ENCODE measurements at regions not wholly inside any gene's neighbourhood (a gene's known extent, or its start where the extent isn't known, plus 50 kb on each side); places are given as distances from the start of the nearest gene placed in this dataset.

DNA sequence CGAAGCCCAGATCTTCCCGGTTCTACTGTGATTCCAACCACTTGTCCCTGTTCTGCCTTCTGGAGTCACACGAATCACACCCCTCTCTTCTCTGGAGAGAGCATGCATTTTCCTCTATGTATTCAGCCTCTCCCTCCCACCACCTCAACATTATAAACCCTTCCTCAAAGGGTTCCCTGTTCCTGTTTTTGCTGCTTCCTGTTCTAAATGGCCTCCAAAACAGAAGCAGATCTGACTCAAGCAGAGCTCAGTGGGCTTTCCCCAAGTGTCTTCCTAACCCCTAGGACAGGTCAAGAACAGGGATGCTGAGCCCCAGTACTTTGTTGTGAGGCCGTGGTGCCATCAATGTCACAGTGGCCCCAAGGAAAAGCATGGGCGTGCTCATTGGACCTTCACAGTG lies 75.7 kb upstream of the ARNT2 start:
- H4K20me1 ChIP-seq (ENCODE audit: control insufficient read depth, insufficient read depth, low read length, poor library complexity, severe bottlenecking) = no peaks in the 10 kb centered on the region
- H3K4me3 ChIP-seq (ENCODE audit: control extremely low read depth in 1 of 5, extremely low read depth in 1 of 5, insufficient read depth in 1 of 5, low read depth in 2 of 5, low read length in 4 of 5) = no peak overlapping the region
- no peaks in the 10 kb centered on the region for H3K27me3 ChIP-seq (replicated peaks in 1 of 4; ENCODE audit: control extremely low read depth in 1 of 4, control insufficient read depth in 3 of 4, insufficient read depth in 4 of 4, low read length in 3 of 4)
- Mint-ChIP-seq H3K9me3 (ENCODE audit: insufficient read depth) (peaks cover 2% of the 10 kb centered on the region), H3K4me3 (no peak overlapping the region), H3K4me1 (peaks cover 2% of the 10 kb centered on the region), H3K27ac (no peak overlapping the region), H3K27me3 (peaks cover 7% of the 10 kb centered on the region)
- H3K79me2 ChIP-seq (ENCODE audit: control insufficient read depth, insufficient read depth, low read length) = no peaks in the 10 kb centered on the region
- WGBS (ENCODE audit: insufficient coverage) = 95% methylated on average over 3 of the region's 5 CpGs
- no peak overlapping the region for H3K9ac ChIP-seq (ENCODE audit: low read length)
- peaks cover 0 to 16% (median 1%) of the 10 kb centered on the region in 3 donors for H3K9me3 ChIP-seq (ENCODE audit: control extremely low read depth in 1 of 3, control insufficient read depth in 2 of 3, insufficient read depth in 1 of 3, low read length in 2 of 3)
- no peak overlapping the region for H3K27ac ChIP-seq (ENCODE audit: low read length in 2 of 2)
- intact Hi-C loops (cut with micrococcal nuclease) = no loop called here
- H3K4me1 ChIP-seq (ENCODE audit: control insufficient read depth in 2 of 2, insufficient read depth in 2 of 2, low read length in 2 of 2) = no peaks in the 10 kb centered on the region
- no peaks in the 10 kb centered on the region for H3K36me3 ChIP-seq (replicated peaks in 1 of 2; ENCODE audit: control extremely low read depth in 1 of 2, control insufficient read depth in 1 of 2, extremely low read depth in 1 of 2, insufficient read depth in 2 of 2, low read length in 1 of 2)
- ATAC-seq (ENCODE audit: low read depth) (no peak), DNase-seq (no peak)
- H3K4me2 ChIP-seq (replicated peaks; ENCODE audit: low read depth, low read length, poor library complexity, severe bottlenecking) = no peak overlapping the region
- CTCF ChIA-PET = no interaction called here
- POLR2A ChIA-PET = no interaction called here
- TF ChIP-seq, protein P1, sequence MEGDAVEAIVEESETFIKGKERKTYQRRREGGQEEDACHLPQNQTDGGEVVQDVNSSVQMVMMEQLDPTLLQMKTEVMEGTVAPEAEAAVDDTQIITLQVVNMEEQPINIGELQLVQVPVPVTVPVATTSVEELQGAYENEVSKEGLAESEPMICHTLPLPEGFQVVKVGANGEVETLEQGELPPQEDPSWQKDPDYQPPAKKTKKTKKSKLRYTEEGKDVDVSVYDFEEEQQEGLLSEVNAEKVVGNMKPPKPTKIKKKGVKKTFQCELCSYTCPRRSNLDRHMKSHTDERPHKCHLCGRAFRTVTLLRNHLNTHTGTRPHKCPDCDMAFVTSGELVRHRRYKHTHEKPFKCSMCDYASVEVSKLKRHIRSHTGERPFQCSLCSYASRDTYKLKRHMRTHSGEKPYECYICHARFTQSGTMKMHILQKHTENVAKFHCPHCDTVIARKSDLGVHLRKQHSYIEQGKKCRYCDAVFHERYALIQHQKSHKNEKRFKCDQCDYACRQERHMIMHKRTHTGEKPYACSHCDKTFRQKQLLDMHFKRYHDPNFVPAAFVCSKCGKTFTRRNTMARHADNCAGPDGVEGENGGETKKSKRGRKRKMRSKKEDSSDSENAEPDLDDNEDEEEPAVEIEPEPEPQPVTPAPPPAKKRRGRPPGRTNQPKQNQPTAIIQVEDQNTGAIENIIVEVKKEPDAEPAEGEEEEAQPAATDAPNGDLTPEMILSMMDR (IDR thresholded peaks at IDR 0.05) = no peak
- no peak for TF ChIP-seq EZH2 (IDR thresholded peaks at IDR 0.05; ENCODE audit: borderline replicate concordance, insufficient read depth, low read depth, low read length, poor library complexity, severe bottlenecking)
- no peak overlapping the region for H2AFZ ChIP-seq (ENCODE audit: insufficient read depth, low read depth, low read length, poor library complexity, severe bottlenecking)

DNA sequence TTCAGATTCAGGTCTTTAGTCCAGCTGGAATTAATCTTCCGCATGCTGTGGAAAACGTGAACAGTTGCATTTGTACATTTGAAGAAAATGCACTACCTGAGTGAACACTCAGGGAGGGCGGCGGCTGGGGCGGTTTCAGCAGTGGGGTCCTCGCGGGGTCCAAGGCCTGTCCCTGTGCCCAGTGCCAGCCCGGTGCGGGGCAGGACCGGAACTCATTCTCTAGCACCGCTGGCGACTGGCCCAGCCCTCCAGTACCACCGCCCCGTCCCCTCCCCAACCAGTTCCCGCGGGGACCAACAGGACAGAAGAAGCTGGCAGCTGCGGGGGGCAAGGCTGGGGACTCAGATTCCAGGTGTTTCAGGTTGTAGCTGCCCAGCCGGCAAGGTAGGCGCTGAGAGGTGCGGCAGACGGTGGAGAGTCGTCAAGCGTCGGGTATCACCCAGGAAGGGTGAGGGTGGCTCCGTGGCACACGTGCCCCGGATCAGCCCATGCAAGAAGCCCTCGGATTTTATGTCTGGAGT lies 72.2 kb upstream of the ARNT2 start:
- no peak overlapping the region for H3K4me3 ChIP-seq (ENCODE audit: control extremely low read depth in 1 of 5, extremely low read depth in 1 of 5, insufficient read depth in 1 of 5, low read depth in 2 of 5, low read length in 4 of 5)
- H2AFZ ChIP-seq (ENCODE audit: insufficient read depth, low read depth, low read length, poor library complexity, severe bottlenecking) = no peak overlapping the region
- Mint-ChIP-seq H3K4me3 (no peak overlapping the region), H3K27ac (no peak overlapping the region), H3K27me3 (peaks cover 16% of the 10 kb centered on the region), H3K4me1 (peaks cover 2% of the 10 kb centered on the region), H3K9me3 (ENCODE audit: insufficient read depth) (no peaks in the 10 kb centered on the region)
- H3K27ac ChIP-seq (ENCODE audit: low read length in 2 of 2) = no peak overlapping the region
- CTCF ChIA-PET = no interaction called here
- WGBS (ENCODE audit: insufficient coverage) = 95% methylated on average over 28 of the region's 28 CpGs
- DNase-seq (no peak), ATAC-seq (ENCODE audit: low read depth) (no peak)
- no peak overlapping the region for H3K9ac ChIP-seq (ENCODE audit: low read length)
- H4K20me1 ChIP-seq (ENCODE audit: control insufficient read depth, insufficient read depth, low read length, poor library complexity, severe bottlenecking) = no peaks in the 10 kb centered on the region
- H3K4me2 ChIP-seq (replicated peaks; ENCODE audit: low read depth, low read length, poor library complexity, severe bottlenecking) = no peak overlapping the region
- H3K36me3 ChIP-seq (replicated peaks in 1 of 2; ENCODE audit: control extremely low read depth in 1 of 2, control insufficient read depth in 1 of 2, extremely low read depth in 1 of 2, insufficient read depth in 2 of 2, low read length in 1 of 2) = no peaks in the 10 kb centered on the region
- no peaks in the 10 kb centered on the region for H3K27me3 ChIP-seq (replicated peaks in 1 of 4; ENCODE audit: control extremely low read depth in 1 of 4, control insufficient read depth in 3 of 4, insufficient read depth in 4 of 4, low read length in 3 of 4)
- intact Hi-C loops (cut with micrococcal nuclease) = no loop called here
- TF ChIP-seq, protein P1 (IDR thresholded peaks at IDR 0.05) = no peak
- no peak for TF ChIP-seq EZH2 (IDR thresholded peaks at IDR 0.05; ENCODE audit: borderline replicate concordance, insufficient read depth, low read depth, low read length, poor library complexity, severe bottlenecking)
- POLR2A ChIA-PET = no interaction called here
- no peaks in the 10 kb centered on the region for H3K79me2 ChIP-seq (ENCODE audit: control insufficient read depth, insufficient read depth, low read length)
- H3K9me3 ChIP-seq (ENCODE audit: control extremely low read depth in 1 of 3, control insufficient read depth in 2 of 3, insufficient read depth in 1 of 3, low read length in 2 of 3) = peaks cover 0 to 12% (median 1%) of the 10 kb centered on the region in 3 donors
- no peaks in the 10 kb centered on the region for H3K4me1 ChIP-seq (ENCODE audit: control insufficient read depth in 2 of 2, insufficient read depth in 2 of 2, low read length in 2 of 2)
